ENCODE measurements at regions not wholly inside any gene's neighbourhood (a gene's known extent, or its start where the extent isn't known, plus 50 kb on each side); places are given as distances from the start of the nearest gene placed in this dataset.

DNA sequence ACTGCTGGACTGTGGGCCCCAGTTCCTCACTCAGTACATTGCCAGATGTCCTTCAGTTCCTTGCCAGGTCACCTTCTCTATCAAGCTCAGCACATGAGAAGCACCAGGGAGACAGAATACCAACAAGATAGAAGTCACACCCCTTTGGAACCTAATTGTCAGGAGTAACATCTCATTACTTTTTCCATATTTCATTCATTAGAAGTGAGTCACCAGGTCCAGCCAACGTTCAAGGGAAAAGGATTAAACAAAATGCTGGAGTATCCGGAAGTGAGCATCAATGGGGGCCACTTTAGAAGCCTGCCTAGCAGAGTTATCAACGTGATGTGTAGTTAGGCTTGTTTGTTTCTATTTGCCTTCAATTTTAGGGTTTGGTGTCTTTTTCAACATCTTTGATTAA is 569.3 kb downstream of the MIAT start:
- DNase-seq (ENCODE audit: low spot score): no peak

DNA sequence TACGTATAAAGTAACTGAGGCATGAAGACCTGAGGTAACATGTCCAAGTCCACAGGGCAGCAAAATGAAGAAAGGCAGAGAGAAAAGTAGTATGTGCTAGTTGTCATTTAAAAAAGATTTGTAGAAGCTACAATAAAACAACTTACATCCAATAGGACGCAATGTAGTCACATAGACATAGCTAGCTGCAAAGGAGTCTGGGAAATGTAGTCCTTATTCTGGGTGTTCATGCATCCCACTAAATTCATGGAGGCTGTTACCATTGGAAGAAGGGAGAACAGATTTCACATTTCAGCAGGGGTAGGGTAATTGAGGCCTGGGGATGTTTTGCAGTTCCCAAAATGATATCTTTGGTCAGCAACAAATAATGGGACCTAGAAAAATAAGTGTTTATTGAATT is 571.4 kb downstream of the MIAT start:
- no peak for DNase-seq (ENCODE audit: low spot score)

DNA sequence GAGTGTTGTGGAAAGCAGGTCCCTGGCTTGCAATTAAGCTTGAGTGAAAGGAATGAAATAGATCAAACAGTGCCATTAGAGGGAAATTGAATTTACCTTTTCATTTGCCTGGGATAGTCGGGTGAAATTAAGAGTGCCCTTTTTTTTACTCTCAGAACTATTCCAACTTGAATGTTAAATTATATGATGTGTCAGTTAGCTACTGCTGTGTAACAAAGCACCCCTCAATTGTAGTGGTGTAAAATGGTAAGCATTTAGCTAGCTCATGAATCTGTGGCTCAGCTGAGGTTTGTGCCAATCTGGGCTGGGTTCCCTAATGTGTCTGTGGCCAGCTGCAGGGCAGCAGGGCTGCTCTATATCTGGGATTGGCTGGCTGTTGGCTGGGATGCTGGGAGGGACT is 571.4 kb downstream of the MN1 start:
- DNase-seq (ENCODE audit: low spot score): no peak

DNA sequence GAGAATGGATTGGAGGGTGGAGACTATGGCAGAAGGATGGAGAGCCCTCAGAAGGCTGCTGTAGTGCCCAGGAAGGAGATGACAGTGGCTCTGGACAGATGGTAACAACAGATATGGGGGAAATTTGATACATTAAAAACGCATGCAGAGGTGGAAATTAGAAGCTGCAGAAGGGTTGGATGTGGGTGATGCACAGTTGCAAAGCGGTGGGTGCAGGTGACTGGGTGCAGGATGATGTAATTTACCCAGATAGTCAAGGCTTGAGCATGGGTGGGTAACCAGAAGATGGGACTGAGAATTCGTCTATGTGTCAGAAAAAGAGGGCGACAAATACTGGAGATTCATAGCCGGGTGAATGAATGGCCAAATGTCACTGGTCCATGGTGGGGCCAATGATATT is 570.3 kb downstream of the MN1 start:
- DNase-seq (ENCODE audit: low spot score): no peak

DNA sequence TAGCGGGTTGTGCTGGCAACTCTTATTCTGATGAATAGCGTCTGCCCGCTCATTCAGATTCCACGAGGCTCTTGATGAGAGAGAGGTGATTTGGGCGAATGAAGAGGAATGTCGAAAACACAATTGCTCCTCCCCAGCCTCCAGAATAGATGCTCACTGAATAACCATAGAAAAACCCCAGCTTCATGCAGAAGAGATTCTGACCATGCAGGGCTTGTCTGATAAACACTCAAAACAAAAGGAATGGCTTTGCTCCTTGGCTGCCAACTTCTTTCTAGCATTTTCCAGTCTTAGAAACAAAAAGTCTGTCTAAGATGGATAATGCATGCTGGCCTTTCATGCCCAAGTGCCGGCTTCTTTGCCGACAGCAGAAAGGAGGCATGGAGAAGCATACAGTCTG is 569.5 kb downstream of the MN1 start:
- DNase-seq (ENCODE audit: low spot score): no peak

DNA sequence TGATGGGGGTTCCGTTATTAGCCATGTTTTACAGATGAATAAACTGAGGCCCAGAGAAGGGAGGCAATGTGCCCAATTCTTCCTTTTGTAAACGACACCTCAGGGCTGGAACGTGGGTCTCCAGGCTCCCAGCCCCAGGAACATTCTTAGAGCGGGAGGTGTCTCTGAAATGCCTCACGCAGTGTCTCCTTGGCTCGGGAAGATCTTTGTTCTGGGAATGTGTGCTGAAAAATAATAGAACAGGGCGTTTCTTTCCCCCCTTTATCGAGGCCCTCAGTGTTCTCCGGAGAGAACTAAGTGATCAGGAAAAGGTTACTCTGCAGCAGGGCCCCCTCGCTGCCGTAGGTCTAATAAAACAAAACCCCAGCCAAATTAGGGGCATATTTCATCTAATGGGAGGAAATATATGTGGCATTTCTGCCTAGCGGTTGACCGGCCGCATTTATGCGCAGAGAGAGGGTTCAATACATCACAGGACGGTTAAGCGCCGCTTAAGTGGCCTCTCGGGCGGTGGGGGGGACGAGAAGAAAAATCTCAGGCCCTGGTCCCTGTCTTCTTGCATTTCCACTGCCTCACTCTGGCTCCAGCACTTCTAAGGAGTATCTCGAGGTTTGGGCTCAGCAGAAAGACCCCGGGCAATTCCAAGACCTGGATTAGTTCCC is 564.3 kb downstream of the MN1 start:
- DNase-seq (ENCODE audit: low spot score): no peak

DNA sequence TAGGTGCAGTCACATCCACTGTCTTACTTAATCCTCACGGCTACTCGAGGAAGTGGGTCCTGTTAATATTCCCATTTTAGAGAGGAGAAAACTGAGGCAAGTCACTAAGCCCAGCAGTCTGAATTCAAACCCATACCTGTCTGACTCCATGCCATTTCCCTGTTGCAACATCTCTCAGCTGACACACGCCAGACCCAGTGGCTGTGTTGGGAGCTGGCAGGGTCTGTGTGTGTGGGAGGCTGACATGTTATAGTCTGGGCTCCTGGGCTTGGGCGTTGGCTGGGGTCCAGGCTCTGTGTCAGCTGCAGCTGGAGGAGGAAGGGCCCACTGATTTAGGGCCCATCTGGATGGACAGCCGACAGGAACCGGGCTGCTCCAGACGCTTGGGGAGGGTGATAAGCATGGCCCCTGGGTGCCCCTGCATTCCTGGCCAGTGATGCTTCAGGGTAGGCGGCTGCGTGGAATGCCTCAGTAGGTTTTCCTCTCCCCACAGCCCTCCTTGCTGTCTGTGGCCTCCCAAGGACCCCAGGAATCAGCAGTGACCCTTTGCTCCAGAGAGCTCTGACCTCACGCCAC is 562.5 kb downstream of the MN1 start:
- no peak for DNase-seq (ENCODE audit: low spot score)

DNA sequence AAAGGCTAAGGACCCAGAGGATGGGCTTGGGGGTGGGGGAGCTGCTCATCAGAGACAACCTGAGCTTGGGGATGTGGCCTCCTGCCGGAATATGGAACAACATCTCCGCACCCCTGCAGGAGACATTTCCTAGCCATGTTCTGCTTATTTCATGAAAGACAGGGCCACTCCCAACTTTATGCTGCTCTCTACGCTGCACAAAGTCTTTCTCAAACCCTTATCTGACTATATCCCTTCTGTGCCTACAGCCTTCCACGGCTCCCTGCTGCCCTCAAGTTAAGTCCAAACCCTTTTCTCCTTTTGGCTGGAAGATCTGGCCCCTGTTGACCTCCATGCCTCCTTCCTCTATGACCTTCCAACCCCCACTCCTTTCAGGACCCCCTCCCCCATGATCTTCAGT is 562.0 kb downstream of the MN1 start:
- DNase-seq (ENCODE audit: low spot score): no peak

DNA sequence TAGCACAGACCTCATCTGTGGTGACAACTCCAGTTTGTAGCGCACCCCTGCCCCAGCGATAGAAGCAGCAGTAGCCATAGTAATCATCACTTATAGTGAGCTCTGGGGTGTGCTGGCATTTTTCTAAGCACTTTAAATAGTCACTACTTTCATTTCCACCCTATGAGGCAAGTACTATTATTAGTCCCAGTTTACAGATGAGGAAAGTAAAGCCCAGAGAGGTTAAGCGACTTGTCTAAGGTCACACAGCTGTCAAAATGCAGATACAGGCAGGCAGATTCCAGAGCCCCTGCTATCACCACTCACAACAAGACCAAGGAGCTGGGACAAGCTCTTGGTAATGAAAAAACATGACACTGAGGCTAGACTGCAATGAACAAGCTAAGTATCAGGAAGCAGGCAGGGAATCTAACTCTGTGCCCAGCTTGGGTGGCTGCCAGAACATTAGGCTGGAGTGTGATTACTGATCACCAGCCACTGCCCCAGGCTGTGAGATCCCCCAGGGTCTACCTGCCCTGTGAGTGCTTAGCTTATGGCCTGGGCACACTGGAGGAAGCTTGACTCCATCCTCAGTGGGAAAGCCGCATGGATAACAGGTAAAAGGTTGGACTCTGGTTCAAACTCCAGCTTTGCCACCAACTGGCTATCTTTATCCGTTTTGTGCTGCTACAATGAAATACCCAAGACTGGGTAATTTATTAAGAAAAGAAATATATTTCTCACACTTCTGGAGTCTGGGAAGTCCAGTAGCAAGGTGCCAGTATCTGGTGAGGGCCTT is 561.1 kb downstream of the MN1 start:
- no peak for DNase-seq (ENCODE audit: low spot score)

DNA sequence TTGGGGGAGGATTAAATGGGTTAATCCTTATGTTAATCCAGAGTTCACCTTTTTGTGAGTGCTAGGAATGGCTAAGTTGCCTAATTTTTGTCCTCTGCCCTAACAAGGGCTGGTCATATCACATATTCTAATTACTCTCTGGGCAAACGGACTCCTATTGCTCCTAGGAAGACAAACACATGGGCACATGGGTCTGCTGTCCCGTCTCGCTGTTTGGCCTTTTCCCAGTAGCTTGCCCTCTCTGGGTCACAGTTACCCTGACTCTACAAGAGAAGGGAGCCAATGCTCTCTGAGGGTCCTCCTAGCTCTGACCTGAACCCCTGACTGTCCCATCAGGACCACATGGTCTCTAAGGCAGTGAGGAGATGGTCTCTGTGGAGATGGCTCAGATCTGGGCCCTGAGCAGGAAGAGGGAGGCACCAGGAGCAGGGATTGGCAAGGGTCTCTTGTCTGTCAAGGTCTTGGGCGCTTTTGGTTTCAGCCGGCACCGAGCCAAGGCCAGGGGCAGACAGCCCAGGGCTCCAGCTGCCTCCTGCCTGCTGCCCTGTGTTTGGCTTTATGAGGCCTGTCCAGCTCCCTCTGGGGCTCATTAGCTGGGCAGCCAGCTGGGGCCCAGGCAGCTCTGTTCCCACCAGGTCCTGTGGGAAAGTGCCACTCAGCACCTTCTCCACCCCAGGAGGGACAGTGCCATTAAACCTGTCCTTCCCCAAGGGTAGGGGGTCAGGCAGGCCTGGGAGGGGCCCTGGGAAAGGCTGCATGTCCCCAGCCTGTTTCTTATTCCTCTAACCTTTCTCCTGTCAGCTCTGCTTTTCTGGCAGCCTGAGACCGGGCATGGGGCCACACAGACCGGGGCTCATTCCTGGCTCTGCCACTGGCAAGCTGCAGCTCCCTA is 559.9 kb downstream of the MN1 start:
- no peak for DNase-seq (ENCODE audit: low spot score)

DNA sequence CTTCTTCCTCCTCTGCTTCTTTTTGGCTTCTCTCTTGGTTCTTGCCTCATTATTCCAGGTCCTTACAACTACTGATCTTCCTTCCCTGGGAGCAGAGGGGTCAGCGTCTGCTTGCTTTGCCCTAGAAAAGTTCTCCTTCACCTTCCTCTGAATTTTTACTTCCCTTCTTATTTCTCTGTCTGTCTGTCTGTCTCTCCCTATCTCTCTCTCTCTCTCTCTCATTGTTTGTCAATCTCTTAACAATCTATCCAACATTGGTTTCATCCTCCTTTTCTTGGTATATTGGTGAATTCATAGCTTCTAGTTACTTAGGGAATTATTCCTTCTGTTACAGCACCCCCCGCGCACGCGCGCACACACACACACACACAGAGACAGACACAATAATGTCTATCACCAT is 559.1 kb downstream of the MN1 start:
- DNase-seq (ENCODE audit: low spot score): no peak

DNA sequence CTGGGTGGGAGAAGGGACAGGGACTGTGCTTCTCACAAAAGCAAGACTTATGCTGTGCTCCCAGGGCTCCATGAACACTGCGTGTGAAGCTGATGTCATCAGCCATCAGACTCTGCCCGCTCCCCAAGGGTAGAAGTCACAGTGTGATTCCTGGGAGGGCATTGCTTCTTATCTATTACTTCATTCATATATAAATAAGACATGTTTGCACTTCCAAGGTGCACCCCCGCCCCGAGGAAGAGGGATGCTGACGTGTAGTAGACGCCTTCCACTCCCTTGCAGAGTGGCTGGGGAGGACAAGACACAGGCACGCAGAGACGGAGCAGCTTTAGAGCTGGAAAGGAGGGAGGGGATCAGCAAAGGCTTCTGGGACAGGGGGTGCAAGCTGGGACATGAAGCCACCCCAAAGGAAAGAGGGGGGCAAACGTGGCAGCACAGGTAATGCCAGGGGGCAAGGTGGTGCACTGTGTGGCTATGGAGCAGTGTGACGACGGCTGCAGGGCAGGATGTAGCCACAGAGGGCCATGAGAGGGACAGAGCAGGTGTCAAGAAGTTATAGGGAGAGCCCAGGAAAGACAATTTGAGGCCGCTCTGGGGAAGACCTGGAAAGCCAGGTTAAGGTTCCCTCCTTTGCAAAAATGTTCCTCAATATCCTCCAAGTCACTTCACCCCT is 558.5 kb downstream of the MN1 start:
- no peak for DNase-seq (ENCODE audit: low spot score)

DNA sequence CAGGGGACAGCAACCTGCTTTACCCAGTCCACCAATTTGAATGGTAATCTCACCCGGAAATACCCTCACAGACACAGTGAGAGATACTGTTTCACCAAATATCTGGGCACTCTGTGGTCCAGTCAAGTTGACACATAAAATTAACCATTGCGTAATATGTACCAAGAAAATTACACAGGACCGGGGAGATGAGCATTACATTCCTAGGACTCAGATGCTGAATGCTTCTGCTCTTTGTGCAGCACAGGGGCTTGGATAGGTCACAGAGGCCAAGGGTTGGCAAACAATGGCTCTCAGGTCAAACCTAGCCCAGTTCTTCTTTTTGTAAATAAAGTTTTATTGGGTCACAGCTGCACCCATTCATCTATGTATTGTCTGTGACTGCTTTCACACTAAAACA is 557.2 kb downstream of the MN1 start:
- no peak for DNase-seq (ENCODE audit: low spot score)

DNA sequence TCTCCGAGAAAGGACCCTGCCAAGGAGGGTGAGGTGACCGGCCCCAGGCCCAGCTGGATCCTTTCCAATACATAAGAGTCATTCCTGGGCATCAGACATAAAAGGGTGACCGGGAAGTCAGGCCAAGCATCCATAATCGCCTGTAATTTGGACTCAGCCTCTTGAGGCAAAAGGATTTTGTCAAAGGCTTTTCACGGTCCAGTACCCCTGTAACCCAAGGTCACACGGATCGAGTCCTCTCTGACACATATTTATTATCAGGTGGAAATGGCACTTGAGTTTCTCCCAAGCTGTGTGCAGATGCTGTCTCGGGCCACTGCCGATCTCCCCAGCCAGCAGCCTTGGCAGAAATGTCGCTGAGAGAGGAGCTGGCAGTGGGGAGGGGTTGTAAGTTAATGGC is 556.5 kb downstream of the MN1 start:
- DNase-seq (ENCODE audit: low spot score): no peak

DNA sequence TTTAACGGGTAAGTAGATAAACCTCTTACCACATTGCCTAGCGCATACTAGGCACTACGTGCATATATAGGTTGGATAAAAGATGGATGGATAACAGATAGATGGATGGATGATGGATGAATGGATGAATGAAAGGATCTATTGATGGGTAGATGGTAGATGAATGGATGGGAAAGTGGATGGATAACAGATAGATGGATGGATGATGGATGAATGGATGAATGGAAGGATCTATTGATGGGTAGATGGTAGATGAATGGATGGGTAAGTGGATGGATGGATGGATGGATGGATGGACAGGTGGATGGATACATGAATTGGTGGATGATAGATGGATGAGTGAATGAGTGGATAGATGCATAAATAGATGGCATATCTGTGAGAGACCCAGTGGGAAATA is 555.0 kb downstream of the MN1 start:
- DNase-seq (ENCODE audit: low spot score): no peak

DNA sequence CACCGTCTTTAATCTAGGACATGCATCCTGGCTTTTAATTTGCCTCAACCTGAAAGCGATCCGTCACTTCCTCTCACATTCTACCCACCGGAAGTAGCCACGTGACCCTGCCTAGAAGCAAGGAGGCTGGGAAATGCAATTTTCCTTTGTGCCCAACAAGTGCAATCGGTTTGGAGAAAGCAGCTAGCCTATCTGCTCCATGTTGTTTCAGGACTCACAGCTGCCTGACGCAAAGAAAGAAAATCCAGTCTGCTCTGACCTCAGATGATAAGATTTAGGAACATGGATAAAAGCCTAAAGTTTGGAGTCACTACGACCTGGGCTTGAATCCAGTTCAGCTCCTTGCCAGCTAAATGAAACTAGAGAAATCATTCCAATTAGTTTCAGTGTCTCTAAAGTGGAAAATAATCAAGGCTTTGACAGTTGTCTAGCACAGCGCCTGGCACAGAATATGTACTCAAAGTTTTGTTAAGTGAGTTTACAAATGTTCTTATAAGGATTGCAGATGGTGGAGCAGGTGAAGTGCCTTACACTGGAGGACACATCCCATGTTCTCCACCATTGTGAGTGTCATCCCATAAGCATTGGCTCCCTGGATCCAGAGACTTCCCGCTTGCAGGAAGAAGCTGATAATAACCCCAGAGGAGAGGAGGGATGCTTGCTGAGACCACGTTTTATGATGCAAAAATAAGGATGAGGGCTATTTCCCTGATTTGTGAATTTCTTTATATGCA is 553.7 kb downstream of the MN1 start:
- DNase-seq (ENCODE audit: low spot score): no peak

DNA sequence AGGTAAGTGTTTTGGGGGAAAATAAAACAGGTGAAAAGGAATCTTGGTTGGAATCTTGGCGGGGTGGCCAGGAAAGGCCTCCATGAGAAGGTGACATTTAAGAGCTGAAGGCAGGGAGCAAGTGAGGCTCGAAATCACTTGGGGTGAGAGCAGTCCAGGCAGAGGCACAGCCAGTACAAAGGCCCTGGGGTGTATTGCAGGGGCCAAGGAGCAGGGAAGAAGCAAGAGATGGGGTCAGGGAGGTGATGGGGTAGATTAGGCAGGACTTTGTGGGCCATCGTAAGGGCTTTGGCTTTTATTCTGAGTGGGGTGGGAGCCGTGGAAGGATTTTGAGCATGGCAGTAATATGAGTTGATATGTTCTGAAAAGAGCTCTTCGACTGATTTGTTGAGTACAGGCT is 551.1 kb downstream of the MN1 start:
- no peak for DNase-seq (ENCODE audit: low spot score)

DNA sequence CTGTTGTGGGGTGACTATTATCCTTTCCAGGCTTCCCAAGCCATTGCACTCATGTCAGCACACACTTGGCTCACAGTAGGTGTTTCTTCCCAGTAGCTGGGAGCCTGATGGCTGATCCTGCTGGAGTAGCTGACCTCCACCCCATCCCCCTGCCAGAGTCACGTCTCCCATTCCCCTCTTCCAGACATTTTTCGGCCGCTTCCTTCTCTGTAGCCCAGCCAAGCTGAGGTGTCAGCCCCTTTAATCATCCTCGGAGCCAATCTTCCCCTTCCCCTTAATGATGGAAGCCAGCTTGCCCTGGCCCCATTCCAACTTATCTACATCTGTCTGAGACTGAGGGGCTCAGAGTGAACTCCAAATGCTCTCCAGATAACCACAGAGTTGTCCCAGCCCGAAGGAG is 550.7 kb downstream of the MN1 start:
- no peak for DNase-seq (ENCODE audit: low spot score)

DNA sequence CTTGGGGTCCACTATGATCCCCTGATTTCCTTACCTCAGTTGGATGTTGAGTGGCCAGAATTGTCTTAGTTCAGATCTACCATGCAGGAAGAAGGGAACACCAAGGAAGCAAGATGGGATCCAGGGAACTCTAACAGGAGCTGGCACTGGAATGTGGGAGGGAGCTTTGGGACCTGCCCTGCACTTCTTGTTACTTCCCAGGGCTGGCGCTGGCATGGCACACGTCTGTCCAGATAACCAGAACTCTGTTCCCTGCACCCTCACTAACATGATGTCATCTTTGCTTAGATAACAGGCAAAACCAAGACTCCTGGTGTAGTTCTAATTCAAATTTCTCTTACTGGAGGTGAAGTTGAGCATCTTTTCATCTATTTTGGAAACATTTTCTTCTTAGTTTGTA is 550.0 kb downstream of the MN1 start:
- no peak for DNase-seq (ENCODE audit: low spot score)

DNA sequence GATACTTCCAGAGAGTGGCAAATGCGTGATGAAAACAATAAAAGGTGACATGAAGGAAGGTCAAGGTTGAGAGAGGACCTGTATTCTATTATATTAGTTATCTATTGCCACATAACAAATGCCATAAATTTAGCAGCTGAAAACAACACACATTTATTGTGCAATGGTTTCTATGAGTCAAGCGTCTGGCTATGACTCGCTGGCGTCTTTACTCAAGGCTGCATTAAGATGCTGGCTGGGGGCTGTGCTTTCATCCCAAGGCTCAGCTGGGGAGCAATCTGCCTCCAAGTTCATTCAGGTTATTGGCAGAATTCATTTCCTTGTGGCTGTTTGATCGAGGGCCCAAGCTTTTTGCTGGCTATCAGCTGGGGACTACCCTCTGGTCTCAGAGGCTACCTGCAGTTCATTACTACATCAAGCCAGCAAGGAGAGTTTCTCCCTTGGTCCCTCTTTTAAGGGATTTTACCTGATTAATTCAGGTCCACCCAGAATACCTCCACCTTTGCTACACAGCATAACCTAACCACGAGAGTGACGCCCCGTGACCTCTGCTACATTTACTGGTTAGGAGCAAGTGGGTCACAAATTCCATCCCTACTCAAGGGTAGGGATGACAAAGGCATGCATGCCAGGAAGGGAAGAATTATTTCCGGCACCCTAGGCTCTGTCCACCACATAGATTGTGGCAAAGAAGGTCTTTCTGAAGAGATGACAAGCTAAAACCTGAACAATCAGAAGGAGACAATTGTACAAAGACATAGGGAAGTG is 549.1 kb downstream of the MN1 start:
- DNase-seq (ENCODE audit: low spot score): no peak
